GM18498 (cell line): ENCODE measurements at regions not wholly inside any gene's neighbourhood (a gene's known extent, or its start where the extent isn't known, plus 50 kb on each side); places are given as distances from the start of the nearest gene placed in this dataset.
"Not testable (repeated sequence)": the region's sequence is repeated elsewhere in the genome, so short reads cannot be mapped to it uniquely, and the experiment has no call there.

Experiments
- ATAC-seq: cut with Tn5 transposase; IDR thresholded peaks from one replicate; pipeline ENCODE4 v1.9.1; 2021; ENCODE audit warnings: mild to moderate bottlenecking, moderate library complexity; ENCODE audit not compliant: unreplicated experiment

DNA sequence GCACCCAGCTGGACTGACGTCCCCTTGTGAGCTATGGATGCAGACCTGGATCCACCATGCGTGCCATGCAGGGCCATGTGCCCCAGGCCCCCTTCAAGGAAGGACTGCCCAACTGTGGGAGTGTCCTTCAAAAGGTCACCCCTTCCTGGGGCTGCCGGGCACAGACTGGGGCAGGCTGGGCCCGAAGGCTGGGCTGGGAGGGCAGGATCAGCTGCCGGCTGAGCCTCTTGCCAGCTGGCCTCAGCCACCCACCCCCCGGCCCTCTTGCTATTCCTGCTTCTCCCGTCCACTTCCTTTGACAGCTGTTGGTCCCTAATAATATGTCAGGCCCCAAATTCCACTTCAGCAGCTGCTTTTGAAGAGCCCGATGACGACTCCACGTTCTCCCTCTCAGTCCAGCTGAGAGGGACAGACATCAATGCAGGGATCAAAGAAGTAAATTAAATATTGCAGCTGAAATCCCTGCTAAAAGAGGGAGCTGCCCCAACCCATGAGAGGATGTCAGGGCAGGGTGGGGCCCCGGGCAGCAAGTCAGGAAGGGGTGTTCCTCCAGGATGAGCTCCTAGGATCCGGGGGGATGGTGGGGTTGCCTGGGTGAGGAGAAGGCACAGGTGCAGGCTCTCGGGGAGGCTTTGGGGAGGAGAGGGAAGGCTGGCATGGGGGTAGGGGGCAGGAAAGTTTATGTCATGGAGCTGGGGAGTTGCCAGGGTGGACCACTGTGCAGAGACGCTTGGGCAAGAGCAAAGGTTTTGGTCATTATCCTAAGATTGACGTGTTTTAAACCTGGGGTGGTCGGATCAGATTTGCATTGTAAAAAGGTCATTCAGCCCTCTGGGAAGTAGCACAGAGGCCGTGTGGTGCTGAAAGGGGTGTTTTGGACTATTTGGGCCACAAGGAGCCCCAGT, 185.0 kb downstream of the ANKRD60 start:
- ATAC-seq, result no peak

DNA sequence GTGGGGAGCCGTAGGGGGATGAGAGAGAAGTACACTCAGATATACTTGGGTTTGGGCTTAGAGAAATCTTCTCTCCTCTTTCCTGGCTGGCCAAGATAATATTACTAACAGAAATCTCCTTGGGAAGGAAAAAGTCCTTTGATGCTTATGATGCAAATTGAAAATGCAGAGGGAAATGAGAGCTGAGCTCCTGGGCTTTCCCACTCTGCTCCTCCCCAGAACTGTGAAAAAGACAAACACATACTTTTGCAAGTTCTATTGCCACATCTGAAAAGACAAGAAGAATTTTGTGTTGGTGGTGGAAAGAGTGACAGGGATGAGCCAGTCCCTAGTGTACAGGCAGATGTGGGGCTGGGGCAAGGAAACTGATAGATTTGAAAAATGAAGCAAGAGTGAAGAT, 185.9 kb downstream of the ANKRD60 start:
- no peak for ATAC-seq

- ATAC-seq, result no peak
Measured at GRCh38 chr20:58040447-58041290, 187.8 kb downstream of the ANKRD60 start.

GRCh38 chr20:58039274-58040092, 189.0 kb downstream of the ANKRD60 start:
- no peak for ATAC-seq

DNA sequence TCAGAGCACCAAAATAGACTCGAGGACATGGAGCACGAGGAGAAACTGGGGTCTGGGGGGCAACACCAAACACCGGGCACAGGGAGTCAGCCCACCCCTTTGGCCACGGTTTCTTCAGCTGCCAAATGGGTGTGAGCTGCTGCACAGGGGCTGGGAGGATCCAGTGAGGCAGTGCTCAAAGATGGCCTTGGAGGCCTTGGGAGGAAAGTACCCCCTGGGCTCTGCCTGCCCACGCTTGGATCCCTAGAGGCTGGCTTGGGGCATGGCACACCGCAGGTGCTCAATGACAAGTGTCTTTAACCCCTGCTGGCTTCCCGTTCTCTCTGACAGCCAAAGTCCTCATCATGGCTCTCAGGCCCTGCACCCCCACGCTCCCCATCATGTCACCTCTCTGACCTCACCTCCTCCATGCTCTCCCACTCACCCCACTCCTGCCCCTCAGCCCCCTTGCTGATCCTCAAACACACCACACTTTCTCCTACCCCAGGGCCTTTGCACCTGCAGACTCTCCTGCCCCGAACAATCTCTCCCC, 190.3 kb downstream of the ANKRD60 start:
- ATAC-seq, result no peak

GRCh38 chr20:58037631-58038030, 190.8 kb downstream of the ANKRD60 start:
- no peak for ATAC-seq

DNA sequence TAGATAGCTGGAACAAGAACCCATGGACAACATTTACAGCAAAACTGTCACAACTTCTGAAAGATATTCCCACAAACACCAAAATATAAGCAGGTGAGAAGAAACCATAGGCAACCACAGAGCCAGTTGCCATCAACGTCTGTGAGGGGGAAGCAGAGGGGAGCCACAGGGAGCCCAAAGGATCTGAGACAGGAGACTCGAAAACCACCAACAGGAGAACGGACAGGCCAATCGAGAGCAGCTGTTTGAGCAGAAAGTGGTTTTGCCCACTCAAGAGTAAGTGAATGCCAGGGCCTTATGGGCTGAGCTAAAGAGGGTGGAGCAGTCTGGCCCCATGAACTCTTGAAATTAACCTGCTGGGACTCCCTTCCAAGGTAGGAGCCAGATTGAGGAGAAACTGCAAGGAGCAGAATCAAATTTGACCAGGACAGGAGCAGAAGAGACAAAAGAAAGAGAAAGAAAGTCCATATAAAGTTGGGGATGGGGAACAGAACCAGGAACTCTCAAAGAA, 195.4 kb downstream of the ANKRD60 start:
- no peak for ATAC-seq

- no peak for ATAC-seq
Measured at GRCh38 chr20:58032599-58032998, 195.9 kb downstream of the ANKRD60 start.

DNA sequence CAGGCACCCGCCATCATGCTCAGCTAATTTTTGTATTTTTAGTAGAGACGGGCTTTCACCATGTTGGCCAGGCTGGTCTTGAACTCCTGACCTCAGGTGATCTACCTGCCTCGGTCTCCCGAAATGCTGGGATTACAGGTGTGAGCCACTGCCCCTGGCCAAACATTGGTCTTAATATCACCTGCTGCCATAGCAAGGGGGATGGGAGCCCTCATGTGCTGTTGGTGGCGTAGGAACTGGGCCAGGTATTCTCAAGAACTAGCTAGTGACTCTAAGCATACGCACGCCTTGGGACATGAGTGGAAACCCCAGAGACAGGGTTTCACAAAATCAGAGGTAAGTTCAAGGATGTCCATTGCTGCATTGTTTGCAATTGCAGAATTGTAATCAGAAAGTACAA, 197.1 kb downstream of the ANKRD60 start:
- ATAC-seq, result not testable (repeated sequence)

DNA sequence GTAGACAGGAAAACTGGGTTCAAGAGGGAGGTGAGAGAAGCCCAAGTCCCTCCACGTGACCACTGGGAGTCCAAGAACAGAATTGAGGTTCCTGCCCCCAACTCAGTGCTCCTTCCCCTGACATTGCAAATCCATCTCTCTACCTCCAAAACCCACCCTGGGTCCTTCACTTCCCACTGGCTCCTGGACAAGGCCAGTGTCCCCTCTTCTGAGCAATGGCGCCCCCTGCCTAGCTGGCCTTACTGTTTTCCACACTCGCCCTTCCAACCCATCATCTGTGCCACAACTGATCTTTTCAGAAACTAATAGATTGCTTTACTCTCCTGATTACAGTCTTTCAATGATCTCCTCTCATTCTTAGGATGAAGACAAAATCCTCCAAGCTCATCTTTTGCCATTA, 200.3 kb downstream of the ANKRD60 start:
- ATAC-seq, result no peak

- no peak for ATAC-seq
Measured at GRCh38 chr20:58026361-58026760, 202.1 kb downstream of the ANKRD60 start.

DNA sequence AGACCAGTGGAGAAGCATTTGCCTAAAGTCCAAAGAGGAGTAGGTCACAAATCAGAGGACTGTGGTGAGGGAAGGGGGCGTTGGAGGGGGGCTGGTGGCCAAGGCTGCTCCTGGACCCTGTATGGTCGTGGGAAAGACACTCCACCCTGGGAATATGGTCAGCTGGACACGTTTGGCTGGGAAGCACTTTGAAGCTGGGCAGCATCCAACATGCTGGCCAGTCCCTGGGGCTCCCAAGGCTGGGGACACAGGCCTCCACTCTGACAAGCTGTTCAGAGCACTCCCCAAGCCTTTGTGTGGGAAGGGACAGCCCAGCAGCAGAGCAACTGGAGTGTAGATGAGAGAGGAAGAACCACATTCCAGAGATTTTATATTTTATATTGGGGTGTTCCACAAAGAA, 203.2 kb downstream of the ANKRD60 start:
- no peak for ATAC-seq

DNA sequence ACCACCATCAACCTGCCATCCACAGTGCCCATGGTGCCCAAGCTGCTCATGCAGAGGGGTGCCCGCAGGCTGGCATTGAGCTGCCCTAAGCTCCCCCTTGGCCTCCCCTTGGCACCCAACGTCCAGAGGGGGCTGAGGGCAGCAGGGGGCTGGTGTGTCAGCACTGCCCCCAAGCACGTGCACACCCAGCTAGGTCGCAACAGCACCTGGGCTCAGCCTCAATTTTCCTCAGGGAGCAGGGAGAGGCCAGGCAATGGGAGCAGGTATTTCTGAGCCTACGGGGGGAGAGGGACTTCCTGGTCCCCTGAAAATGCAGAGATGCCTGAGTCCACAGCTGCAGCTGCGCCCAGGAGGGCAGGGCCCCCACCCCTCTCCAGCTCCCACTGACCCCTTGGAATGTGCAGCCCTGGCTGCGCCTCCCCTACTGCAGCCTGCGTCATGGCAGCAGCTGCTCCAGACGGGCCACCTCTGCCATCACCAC, 204.2 kb downstream of the ANKRD60 start:
- ATAC-seq, result no peak

DNA sequence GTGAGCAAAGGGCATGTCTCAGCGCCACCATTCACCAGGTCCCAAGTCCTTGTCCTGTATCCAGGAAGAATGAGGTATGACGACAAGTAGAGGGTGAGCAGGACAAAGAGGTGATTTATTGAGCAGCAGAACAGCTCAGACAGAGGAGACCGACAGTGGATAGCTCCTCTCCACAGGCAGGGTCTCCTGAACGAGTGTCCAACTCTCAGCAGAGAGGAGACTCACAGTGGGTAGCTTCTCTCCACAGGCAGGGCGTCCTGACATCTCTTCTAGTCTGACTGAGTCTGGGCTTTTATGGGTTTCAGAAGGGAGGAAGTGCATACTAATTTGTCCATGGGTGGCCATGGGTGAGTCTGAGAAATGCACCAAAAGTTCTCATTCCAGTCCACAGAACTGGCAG, 204.7 kb downstream of the ANKRD60 start:
- ATAC-seq, result no peak

DNA sequence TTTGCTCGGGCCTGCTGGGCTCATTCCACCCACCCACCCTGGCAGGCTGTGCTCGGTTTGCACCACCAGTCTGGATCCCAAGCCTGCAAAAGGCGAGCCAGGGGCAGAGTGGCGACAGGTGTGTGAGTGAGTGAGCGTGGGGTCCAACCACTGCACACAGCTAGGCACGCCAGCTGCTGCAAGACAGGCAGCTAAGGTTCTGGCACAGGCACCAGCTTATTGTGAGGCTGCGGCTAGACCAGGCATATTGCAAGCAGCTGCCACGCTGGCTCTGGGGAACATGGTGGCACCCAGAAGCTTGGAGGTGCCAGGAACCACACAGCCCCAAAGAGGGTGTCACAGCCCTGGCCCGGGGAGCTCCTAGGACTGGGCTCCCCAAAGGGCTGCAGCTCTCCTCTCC, 205.1 kb downstream of the ANKRD60 start:
- ATAC-seq, result no peak

DNA sequence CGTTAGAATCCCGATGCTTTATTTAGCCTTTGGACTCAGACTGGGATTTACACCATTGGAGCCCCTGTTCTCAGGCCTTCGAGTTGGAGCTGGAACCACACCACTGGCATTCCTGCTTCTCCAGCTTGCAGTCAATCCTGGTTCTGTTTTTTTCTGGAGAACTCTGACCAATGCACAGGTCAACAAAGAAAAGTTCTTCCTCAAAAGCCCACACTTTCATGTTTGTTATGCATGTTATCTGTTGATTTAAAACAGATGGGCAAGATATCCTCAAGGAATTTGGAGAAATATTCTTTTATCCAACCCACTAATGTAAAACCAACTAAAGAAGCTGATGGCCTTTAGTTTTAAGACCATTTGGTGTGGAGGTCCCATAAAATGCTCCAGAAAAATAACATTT, 205.7 kb downstream of the ANKRD60 start:
- no peak for ATAC-seq

DNA sequence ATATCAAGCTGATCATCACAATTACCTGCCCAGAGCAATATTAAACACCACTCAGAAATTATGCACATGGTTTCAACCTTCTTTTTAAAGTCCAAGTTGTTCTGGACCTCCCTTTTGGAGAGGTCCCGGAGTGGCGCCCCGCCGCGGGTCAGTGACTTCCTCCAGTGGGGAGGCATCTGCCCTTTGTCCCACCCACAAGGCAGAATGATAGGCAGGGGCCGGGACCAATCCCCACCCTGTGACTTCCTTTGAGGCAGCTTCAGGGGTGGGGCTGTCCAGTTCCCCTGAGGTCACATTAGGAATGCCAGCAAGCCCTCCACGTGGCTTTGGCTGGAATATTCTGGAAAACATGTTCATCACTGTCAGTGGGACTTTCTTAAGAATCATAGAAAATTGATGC, 207.0 kb downstream of the ANKRD60 start:
- ATAC-seq, result no peak

GRCh38 chr20:58020656-58021454, 207.6 kb downstream of the ANKRD60 start:
- ATAC-seq, result no peak

- ATAC-seq, result no peak
Measured at GRCh38 chr20:58019850-58020625, 208.4 kb downstream of the ANKRD60 start.
